GM12872 (cell line): ENCODE measurements at regions not wholly inside any gene's neighbourhood (a gene's known extent, or its start where the extent isn't known, plus 50 kb on each side); places are given as distances from the start of the nearest gene placed in this dataset.

Experiments
- CTCF ChIP-seq: IDR thresholded peaks from 3 replicates; pipeline ENCODE4 v1.5.1; 2011; ENCODE audit warnings: low read depth, mild to moderate bottlenecking, low read length, moderate library complexity; ENCODE audit not compliant: insufficient read depth

GRCh38 chr9:19527663-19528062, 118.9 kb downstream of the ACER2 start:
- no peak for TF ChIP-seq CTCF

GRCh38 chr9:19522558-19522957, 113.7 kb downstream of the ACER2 start:
- no peak for TF ChIP-seq CTCF

- 0 out of 3 replicates have a peak, but pooled peaks have one; percentile 3 for TF ChIP-seq CTCF
Observed at GRCh38 chr9:19521205-19521604, 112.4 kb downstream of the ACER2 start.

DNA sequence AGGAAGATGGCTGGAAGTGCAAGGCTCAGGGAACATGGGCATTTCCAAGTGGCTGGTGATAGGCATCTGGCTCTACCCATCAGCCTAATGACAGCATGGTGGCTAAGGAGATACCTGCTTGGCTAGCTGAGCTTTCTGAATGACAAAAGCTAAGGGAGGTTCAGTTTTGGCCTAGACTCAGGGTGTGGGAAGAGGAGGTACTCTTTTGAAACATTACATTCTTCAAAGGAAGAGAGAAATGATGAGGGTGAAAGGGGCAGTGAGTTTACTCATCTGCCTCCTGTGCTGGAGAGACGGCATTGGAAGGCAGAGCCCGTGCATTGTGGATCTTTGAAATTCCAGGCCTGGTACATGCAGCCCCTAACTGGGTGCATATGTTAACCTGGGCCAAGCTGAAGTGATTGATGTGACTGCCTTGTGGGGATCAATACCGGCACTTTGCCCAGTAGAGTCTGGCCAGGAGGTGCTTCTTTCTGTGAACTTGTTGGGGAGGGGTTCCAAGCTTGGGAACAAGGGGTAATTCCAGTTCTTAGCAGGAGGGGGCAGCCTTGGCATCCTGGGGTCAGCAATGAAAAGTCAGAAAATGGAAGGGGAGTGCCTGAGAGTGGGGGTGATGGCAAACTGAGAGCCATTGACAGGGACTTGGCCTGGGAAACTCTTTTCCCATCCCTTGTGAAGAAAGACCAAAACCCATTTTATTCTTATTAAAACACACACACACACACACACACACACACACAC, 108.6 kb downstream of the ACER2 start:
- peak; percentile 68 for TF ChIP-seq CTCF

GRCh38 chr9:19516348-19516747, 107.5 kb downstream of the ACER2 start:
- no peak for TF ChIP-seq CTCF

DNA sequence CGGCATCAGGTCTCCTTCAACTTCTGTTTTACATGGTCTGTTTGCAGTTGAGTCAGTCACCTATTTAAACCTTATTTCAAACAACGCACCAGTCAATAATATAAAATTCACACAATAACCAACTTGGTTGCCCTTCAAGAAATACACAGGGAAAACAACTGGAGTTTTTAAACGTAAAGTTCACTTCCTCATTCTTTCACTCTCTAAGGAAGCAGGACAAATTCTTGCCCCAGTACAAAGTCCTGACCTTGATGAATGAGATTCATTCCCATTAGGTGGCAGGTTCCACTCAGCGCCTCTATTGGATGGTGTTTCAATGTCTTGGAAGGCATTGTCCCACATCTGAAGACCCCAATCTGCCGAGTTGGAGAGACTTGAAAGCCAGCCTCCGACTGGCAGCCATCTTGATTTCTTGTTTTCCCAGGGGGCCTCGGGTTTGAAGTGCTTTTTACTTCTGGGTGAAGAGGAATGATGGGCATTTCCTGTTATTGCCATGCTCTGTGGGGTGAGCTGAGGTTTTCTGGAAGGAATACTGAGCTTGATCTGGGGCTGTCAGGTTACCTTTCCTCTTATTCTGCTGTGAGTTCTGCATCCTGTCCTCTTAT, 105.0 kb downstream of the ACER2 start:
- TF ChIP-seq CTCF = no peak

GRCh38 chr9:19512103-19512832, 103.5 kb downstream of the ACER2 start:
- TF ChIP-seq CTCF = no peak
